ENCODE measurements at regions not wholly inside any gene's neighbourhood (a gene's known extent, or its start where the extent isn't known, plus 50 kb on each side); places are given as distances from the start of the nearest gene placed in this dataset.

DNA sequence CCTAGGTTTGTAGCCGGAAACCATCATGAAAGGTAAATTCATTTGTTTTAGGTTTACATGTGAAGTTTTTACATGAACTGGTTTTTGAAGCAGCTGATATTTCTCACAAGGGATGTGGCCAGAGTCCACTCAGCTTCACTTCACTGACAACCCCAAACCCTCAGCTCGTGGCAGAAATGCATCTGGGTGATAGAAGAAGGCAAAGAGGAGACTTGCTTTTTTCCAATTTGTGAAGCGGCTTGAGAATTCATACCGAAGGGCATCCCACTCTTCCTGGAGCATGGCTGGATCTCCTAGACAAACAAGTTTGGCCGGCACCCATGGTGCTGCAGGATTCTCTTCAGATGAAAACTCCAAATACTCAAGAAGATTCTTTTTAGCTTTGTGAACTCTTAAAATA, 392.8 kb upstream of the CNR1 start:
- H3K27me3 Mint-ChIP-seq (ENCODE audit: low read depth), result peaks cover 18% of the 10 kb centered on the region
- no peak for DNase-seq (ENCODE audit: low spot score)
- no peaks in the 10 kb centered on the region for H3K36me3 Mint-ChIP-seq (ENCODE audit: low read depth)
- H3K27ac Mint-ChIP-seq (ENCODE audit: unreplicated experiment), result no peak overlapping the region
- TF ChIP-seq, protein P1, sequence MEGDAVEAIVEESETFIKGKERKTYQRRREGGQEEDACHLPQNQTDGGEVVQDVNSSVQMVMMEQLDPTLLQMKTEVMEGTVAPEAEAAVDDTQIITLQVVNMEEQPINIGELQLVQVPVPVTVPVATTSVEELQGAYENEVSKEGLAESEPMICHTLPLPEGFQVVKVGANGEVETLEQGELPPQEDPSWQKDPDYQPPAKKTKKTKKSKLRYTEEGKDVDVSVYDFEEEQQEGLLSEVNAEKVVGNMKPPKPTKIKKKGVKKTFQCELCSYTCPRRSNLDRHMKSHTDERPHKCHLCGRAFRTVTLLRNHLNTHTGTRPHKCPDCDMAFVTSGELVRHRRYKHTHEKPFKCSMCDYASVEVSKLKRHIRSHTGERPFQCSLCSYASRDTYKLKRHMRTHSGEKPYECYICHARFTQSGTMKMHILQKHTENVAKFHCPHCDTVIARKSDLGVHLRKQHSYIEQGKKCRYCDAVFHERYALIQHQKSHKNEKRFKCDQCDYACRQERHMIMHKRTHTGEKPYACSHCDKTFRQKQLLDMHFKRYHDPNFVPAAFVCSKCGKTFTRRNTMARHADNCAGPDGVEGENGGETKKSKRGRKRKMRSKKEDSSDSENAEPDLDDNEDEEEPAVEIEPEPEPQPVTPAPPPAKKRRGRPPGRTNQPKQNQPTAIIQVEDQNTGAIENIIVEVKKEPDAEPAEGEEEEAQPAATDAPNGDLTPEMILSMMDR (IDR thresholded peaks at IDR 0.05), result no peak
- H3K4me1 Mint-ChIP-seq (ENCODE audit: low read depth), result no peaks in the 10 kb centered on the region
- no peak overlapping the region for H3K4me3 Mint-ChIP-seq (ENCODE audit: unreplicated experiment)
- H3K9me3 Mint-ChIP-seq (ENCODE audit: low read depth), result no peaks in the 10 kb centered on the region

DNA sequence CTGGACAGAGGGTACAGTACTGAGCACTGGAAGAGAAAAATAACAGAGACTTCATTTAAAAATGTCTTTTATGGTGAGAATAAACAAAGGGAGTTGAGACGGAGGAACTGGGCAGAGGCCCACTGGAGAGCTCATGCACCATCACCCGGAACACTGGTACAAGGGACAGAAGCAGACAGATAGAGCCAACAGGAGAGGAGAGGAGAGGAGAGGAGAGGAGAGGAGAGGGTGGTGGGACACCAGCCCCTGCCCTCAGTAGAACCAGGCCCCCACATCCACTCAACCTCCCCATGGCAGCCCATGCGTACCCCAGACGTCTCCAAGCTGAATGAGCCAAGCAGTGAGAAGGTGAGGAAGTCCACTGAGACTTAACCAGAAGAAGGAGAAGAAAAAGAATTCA, 390.5 kb upstream of the CNR1 start:
- Mint-ChIP-seq H3K27ac (ENCODE audit: unreplicated experiment) (no peak overlapping the region), H3K4me1 (ENCODE audit: low read depth) (no peaks in the 10 kb centered on the region), H3K36me3 (ENCODE audit: low read depth) (no peaks in the 10 kb centered on the region), H3K9me3 (ENCODE audit: low read depth) (no peaks in the 10 kb centered on the region), H3K27me3 (ENCODE audit: low read depth) (peaks cover 25% of the 10 kb centered on the region), H3K4me3 (ENCODE audit: unreplicated experiment) (no peak overlapping the region)
- TF ChIP-seq, protein P1 (IDR thresholded peaks at IDR 0.05), result no peak
- no peak for DNase-seq (ENCODE audit: low spot score)

DNA sequence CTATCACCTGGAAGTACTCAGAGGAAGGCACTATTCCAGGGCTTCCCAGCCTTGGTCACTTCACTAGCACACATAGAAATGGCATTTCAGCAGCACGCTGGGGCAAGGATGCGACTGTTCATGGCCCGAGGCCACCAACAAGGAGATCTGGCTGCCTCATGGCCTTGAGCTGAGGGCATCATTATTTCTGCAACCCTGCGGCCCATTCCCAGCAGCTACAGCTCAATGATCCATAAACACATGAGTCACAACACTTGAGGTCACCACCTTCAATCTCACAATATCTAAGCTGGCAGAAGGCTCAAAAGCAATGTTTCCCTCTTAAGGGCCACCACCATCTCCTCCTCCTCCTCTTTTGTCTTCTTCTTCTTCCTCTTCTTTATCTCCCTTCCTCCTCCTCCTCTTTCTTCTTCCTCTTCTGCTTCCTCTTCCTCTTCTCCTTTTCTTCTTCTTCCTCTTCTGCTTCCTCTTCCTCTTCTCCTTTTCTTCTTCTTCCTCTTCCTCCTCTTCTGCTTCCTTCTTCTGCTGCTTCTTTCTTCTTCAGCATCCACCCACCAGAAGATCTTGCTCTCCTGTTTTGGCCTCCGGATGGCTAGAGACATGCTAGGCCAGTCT, 382.9 kb upstream of the CNR1 start:
- no peaks in the 10 kb centered on the region for H3K36me3 Mint-ChIP-seq (ENCODE audit: low read depth)
- H3K27ac Mint-ChIP-seq (ENCODE audit: unreplicated experiment), result no peak overlapping the region
- no peak overlapping the region for H3K4me3 Mint-ChIP-seq (ENCODE audit: unreplicated experiment)
- DNase-seq (ENCODE audit: low spot score), result no peak
- no peaks in the 10 kb centered on the region for H3K4me1 Mint-ChIP-seq (ENCODE audit: low read depth)
- H3K27me3 Mint-ChIP-seq (ENCODE audit: low read depth), result peaks cover 9% of the 10 kb centered on the region
- no peaks in the 10 kb centered on the region for H3K9me3 Mint-ChIP-seq (ENCODE audit: low read depth)
- TF ChIP-seq, protein P1 (IDR thresholded peaks at IDR 0.05), result no peak

DNA sequence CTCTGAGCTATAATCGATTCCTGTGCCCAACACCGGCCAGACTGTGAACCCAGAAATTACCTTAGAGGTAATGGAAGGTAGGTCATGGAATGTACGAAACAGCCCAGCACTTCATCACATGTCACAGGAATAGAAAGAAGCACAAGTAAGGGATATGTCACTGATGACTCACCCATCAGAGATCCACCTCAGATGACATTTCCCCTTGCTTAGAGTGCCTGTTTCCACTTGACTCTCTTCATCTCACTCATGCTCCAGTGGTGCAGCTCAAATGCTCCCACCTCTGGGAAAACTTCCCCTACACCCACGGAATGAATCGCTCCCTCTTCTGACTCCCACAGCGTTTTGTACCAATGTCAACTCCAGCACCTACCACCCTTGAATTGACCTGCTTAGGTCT, 381.6 kb upstream of the CNR1 start:
- peaks cover 5% of the 10 kb centered on the region for H3K27me3 Mint-ChIP-seq (ENCODE audit: low read depth)
- H3K9me3 Mint-ChIP-seq (ENCODE audit: low read depth), result no peaks in the 10 kb centered on the region
- DNase-seq (ENCODE audit: low spot score), result no peak
- TF ChIP-seq, protein P1 (IDR thresholded peaks at IDR 0.05), result no peak
- no peak overlapping the region for H3K4me3 Mint-ChIP-seq (ENCODE audit: unreplicated experiment)
- H3K36me3 Mint-ChIP-seq (ENCODE audit: low read depth), result no peaks in the 10 kb centered on the region
- H3K4me1 Mint-ChIP-seq (ENCODE audit: low read depth), result no peaks in the 10 kb centered on the region
- H3K27ac Mint-ChIP-seq (ENCODE audit: unreplicated experiment), result no peak overlapping the region

DNA sequence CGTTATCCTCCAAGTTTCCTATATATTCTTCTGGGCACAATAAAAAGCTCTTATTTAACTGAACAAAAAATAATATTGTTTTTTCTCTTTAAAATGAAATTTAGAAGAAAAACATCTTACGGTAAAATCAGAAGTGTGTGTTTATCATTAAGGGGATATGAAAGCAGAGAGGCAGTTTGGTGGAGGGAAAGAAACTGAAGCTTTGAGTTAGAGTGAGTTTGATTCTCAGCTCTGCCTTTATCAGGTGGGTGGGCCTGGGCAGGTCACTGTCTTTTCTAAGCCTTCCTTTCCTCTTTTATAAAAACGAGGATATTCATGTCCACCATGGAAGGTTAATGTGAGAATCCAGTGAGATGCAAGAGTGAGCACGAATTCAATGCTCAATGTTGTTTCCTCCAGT, 379.8 kb upstream of the CNR1 start:
- H3K4me1 Mint-ChIP-seq (ENCODE audit: low read depth), result no peaks in the 10 kb centered on the region
- no peak overlapping the region for H3K27ac Mint-ChIP-seq (ENCODE audit: unreplicated experiment)
- DNase-seq (ENCODE audit: low spot score), result no peak
- peaks cover 3% of the 10 kb centered on the region for H3K27me3 Mint-ChIP-seq (ENCODE audit: low read depth)
- no peak overlapping the region for H3K4me3 Mint-ChIP-seq (ENCODE audit: unreplicated experiment)
- H3K36me3 Mint-ChIP-seq (ENCODE audit: low read depth), result no peaks in the 10 kb centered on the region
- H3K9me3 Mint-ChIP-seq (ENCODE audit: low read depth), result no peaks in the 10 kb centered on the region
- TF ChIP-seq, protein P1 (IDR thresholded peaks at IDR 0.05), result no peak

Data from chondrocyte (in vitro differentiated cells).